ENCODE measurements at regions not wholly inside any gene's neighbourhood (a gene's known extent, or its start where the extent isn't known, plus 50 kb on each side); places are given as distances from the start of the nearest gene placed in this dataset.
"Not testable (repeated sequence)": the region's sequence is repeated elsewhere in the genome, so short reads cannot be mapped to it uniquely, and the experiment has no call there.

GRCh38 chrX:107393656-107394055, 55.8 kb upstream of the FRMPD3 start:
- TF ChIP-seq CTCF (IDR thresholded peaks at IDR 0.05); MAFK (IDR thresholded peaks at IDR 0.05; ENCODE audit: partially characterized antibody); CEBPB (IDR thresholded peaks at IDR 0.05); NR3C1 (IDR thresholded peaks at IDR 0.05); POLR2A (IDR thresholded peaks at IDR 0.05; ENCODE audit: low read length); REST (IDR thresholded peaks at IDR 0.05); JUNB (IDR thresholded peaks at IDR 0.05); FOSL2 (IDR thresholded peaks at IDR 0.05); FOSL2 (CRISPR knock-in tag; IDR thresholded peaks at IDR 0.05); ZFP36 (IDR thresholded peaks at IDR 0.05; ENCODE audit: borderline replicate concordance, partially characterized antibody): not testable (repeated sequence)

Data from A549 (cell line).